HCT116 (cell line): ENCODE measurements at regions not wholly inside any gene's neighbourhood (a gene's known extent, or its start where the extent isn't known, plus 50 kb on each side); places are given as distances from the start of the nearest gene placed in this dataset.

Source experiments
- ATAC-seq: fragments of 200-7000 bp; cut with Tn5 transposase; 2 replicates; pipeline ENCODE4 v1.9.1; 2020; ENCODE audit warnings: mild to moderate bottlenecking, moderate library complexity
- BruUV-seq: library from RNA; stranded (reverse); fragments of 400-500 nt; replicated peaks from 2 replicates; lab custom pipeline; 2021; lab: Mats Ljungman, UMichigan
- CTCF ChIA-PET: fragments of 300-600 bp; sonication (Branson Sonifier 250); formaldehyde crosslinking; loops from one replicate; lab custom pipeline; 2021; ENCODE audit warnings: antibody characterized with exemption; lab: Charles Lee
- POLR2A ChIA-PET: fragments of 300-600, 350-600 bp; sonication (Branson Sonifier 250); formaldehyde crosslinking; loops from one replicate; lab custom pipeline; 2021; ENCODE audit warnings: antibody characterized with exemption; lab: Charles Lee
- RAD21 ChIA-PET, 2 experiments: fragments of 300-600 bp; sonication (Branson Sonifier 250); formaldehyde crosslinking; loops; one replicate each; lab custom pipeline; 2023; ENCODE audit warnings: low total read pairs in 2 of 2; ENCODE audit not compliant: uncharacterized antibody in 2 of 2, unreplicated experiment in 2 of 2, low non-redundant PET in 1 of 2; lab: Charles Lee
- DNase-seq: peaks from one replicate; pipeline ENCODE4 v3.0.0-alpha.2; 2010; ENCODE audit warnings: low read depth, low spot score
- H2AFZ ChIP-seq: fragments of 200-600 bp; shearing (Covaris generic), sonication (generic); 2 replicates; pipeline ENCODE4 v1.6.1; 2017; ENCODE audit warnings: low read depth, mixed run types, mixed read lengths, antibody characterized with exemption, low read length; ENCODE audit not compliant: poor library complexity, severe bottlenecking
- H3K27ac ChIP-seq: 2 replicates; pipeline ENCODE4 v1.5.1; 2012; ENCODE audit warnings: low read depth, low read length
- H3K27me3 ChIP-seq: fragments of 200-600 bp; sonication (generic); 2 replicates; pipeline ENCODE4 v1.6.1; 2016; ENCODE audit warnings: mixed run types, low read length, mixed read lengths; ENCODE audit not compliant: insufficient read depth
- H3K36me3 ChIP-seq, 2 experiments: fragments of 200-500 bp in 1 of 2; fragments of 200-600 bp in 1 of 2; sonication (Bioruptor generic) in 1 of 2; sonication (generic) in 1 of 2; 2 replicates each; pipeline versions ENCODE4 v1.5.1 to v1.6.1; 2014 to 2016; ENCODE audit warnings: low read length in 2 of 2, inconsistent platforms in 1 of 2, mixed read lengths in 1 of 2, mixed run types in 1 of 2; ENCODE audit not compliant: insufficient read depth in 2 of 2, control insufficient read depth in 1 of 2
- H3K4me1 ChIP-seq, 2 experiments: fragments of 200-600 bp in 1 of 2; sonication (generic) in 1 of 2; 2 replicates each; pipeline versions ENCODE4 v1.5.1 to v1.6.1; 2012 to 2017; ENCODE audit warnings: low read length in 2 of 2, inconsistent platforms in 1 of 2, mild to moderate bottlenecking in 1 of 2, mixed read lengths in 1 of 2, mixed run types in 1 of 2, moderate library complexity in 1 of 2; ENCODE audit not compliant: insufficient read depth in 2 of 2, control insufficient read depth in 1 of 2
- H3K4me2 ChIP-seq: fragments of 200-600 bp; sonication (generic); 2 replicates; pipeline ENCODE4 v1.6.1; 2017; ENCODE audit warnings: mixed run types, low read length, mixed read lengths
- H3K4me3 ChIP-seq, 2 experiments: fragments of 200-600 bp in 1 of 2; sonication (generic) in 1 of 2; replicated peaks in 1 of 2; 2 replicates each; pipeline ENCODE4 v1.5.1; 2011 to 2016; ENCODE audit warnings: low read length in 2 of 2, control low read depth in 1 of 2, low read depth in 1 of 2, mild to moderate bottlenecking in 1 of 2, mixed read lengths in 1 of 2, mixed run types in 1 of 2
- H3K79me2 ChIP-seq: fragments of 200-600 bp; sonication (generic); 2 replicates; pipeline ENCODE4 v1.6.1; 2017; ENCODE audit warnings: mild to moderate bottlenecking, mixed run types, low read length, moderate library complexity, mixed read lengths; ENCODE audit not compliant: insufficient read depth
- H3K9ac ChIP-seq: fragments of 200-600 bp; sonication (generic); 2 replicates; pipeline ENCODE4 v1.6.1; 2016; ENCODE audit warnings: low read length, mixed read lengths
- H3K9me2 ChIP-seq: fragments of 200-600 bp; sonication (generic), shearing (Covaris generic); 2 replicates; pipeline ENCODE4 v1.6.1; 2017; ENCODE audit warnings: mixed run types, mild to moderate bottlenecking, moderate library complexity; ENCODE audit not compliant: insufficient read depth
- H3K9me3 ChIP-seq, 2 experiments: fragments of 200-500 bp in 1 of 2; fragments of 200-600 bp in 1 of 2; sonication (Bioruptor generic) in 1 of 2; sonication (generic) in 1 of 2; 2 replicates each; pipeline ENCODE4 v1.6.1; 2014 to 2017; ENCODE audit warnings: low read length in 2 of 2, mixed read lengths in 2 of 2, inconsistent platforms in 1 of 2, low read depth in 1 of 2, mild to moderate bottlenecking in 1 of 2, mixed run types in 1 of 2, moderate library complexity in 1 of 2; ENCODE audit not compliant: control insufficient read depth in 1 of 2, insufficient read depth in 1 of 2
- H4K20me1 ChIP-seq: fragments of 200-600 bp; sonication (generic), shearing (Covaris generic); 2 replicates; pipeline ENCODE4 v1.6.1; 2017; ENCODE audit warnings: mixed run types, mild to moderate bottlenecking, moderate library complexity; ENCODE audit not compliant: insufficient read depth
- ATF3 ChIP-seq: IDR thresholded peaks from 2 replicates; pipeline ENCODE4 v1.6.1; 2012
- CEBPB ChIP-seq: IDR thresholded peaks from 2 replicates; pipeline ENCODE4 v1.6.1; 2012; ENCODE audit warnings: low read depth
- EGR1 ChIP-seq: IDR thresholded peaks from 2 replicates; pipeline ENCODE4 v1.6.1; 2012; ENCODE audit warnings: low read depth
- ELF1 ChIP-seq: IDR thresholded peaks from 2 replicates; pipeline ENCODE4 v1.6.1; 2012; ENCODE audit warnings: low read depth, borderline replicate concordance
- EZH2 ChIP-seq: fragments of 200-600 bp; sonication (generic); IDR thresholded peaks from 2 replicates; pipeline ENCODE4 v1.6.1; 2017; ENCODE audit warnings: antibody characterized with exemption, mixed run types
- EZH2phosphoT487 ChIP-seq: fragments of 200-600 bp; IDR thresholded peaks from 2 replicates; pipeline ENCODE4 v1.6.1; 2018; ENCODE audit warnings: antibody characterized with exemption, borderline replicate concordance
- FOSL1 ChIP-seq: IDR thresholded peaks from 2 replicates; pipeline ENCODE4 v1.6.1; 2012; ENCODE audit warnings: low read depth
- JUND ChIP-seq: IDR thresholded peaks from 2 replicates; pipeline ENCODE4 v1.6.1; 2012
- MAX ChIP-seq: IDR thresholded peaks from 2 replicates; pipeline ENCODE4 v1.6.1; 2012
- POLR2A ChIP-seq: IDR thresholded peaks from 2 replicates; pipeline ENCODE4 v1.7.0; 2011; ENCODE audit warnings: borderline replicate concordance; ENCODE audit not compliant: insufficient read depth, insufficient read length; ENCODE audit errors: extremely low read depth
- POLR2AphosphoS5 ChIP-seq: IDR thresholded peaks from 2 replicates; pipeline ENCODE4 v1.6.1; 2011; ENCODE audit warnings: mild to moderate bottlenecking, low read depth, low read length, moderate library complexity
- RAD21 ChIP-seq: IDR thresholded peaks from 2 replicates; pipeline ENCODE4 v1.6.1; 2012; ENCODE audit warnings: low read depth, mild to moderate bottlenecking
- REST ChIP-seq: IDR thresholded peaks from 2 replicates; pipeline ENCODE4 v1.6.1; 2012; ENCODE audit warnings: low read depth
- SIN3A ChIP-seq: IDR thresholded peaks from 2 replicates; pipeline ENCODE4 v1.6.1; 2012; ENCODE audit warnings: low read depth
- SP1 ChIP-seq: IDR thresholded peaks from 2 replicates; pipeline ENCODE4 v1.6.1; 2012; ENCODE audit warnings: low read depth
- YY1 ChIP-seq: IDR thresholded peaks from 2 replicates; pipeline ENCODE4 v1.6.1; 2011; ENCODE audit warnings: low read length, low read depth, moderate library complexity, mild to moderate bottlenecking; ENCODE audit not compliant: insufficient replicate concordance; ENCODE audit errors: extremely low read depth
- ZFX ChIP-seq: fragments of 450-650 bp; IDR thresholded peaks from 2 replicates; pipeline ENCODE4 v1.6.1; 2017
- ZNF274 ChIP-seq: fragments of 200-500 bp; sonication (Bioruptor generic); IDR thresholded peaks from 2 replicates; pipeline ENCODE4 v1.6.1; 2014; ENCODE audit warnings: mild to moderate bottlenecking, low read depth, low read length, inconsistent platforms
- intact Hi-C: fragments of 100-400 bp; cut with micrococcal nuclease; formaldehyde crosslinking; loops from 2 replicates; pipeline ENCODE4 v1.10.0; 2022

- Histone ChIP-seq H3K79me2 (no peaks in the 10 kb centered on the region), H3K9me2 (no peaks in the 10 kb centered on the region), H3K9me3 (no peaks in the 10 kb centered on the region), H2AFZ (no peak overlapping the region), H3K27me3 (peaks cover 10% of the 10 kb centered on the region; the same call in 1 of the 2 replicates), H3K4me1 (no peaks in the 10 kb centered on the region), H3K4me2 (no peak overlapping the region), H3K9ac (no peak overlapping the region), H3K27ac (no peak overlapping the region), H3K4me3 (no peak overlapping the region), H3K36me3 (no peaks in the 10 kb centered on the region), H4K20me1 (no peaks in the 10 kb centered on the region)
- ChIA-PET POLR2A (no interaction called here), CTCF (no interaction called here), RAD21 (no interaction called here)
- TF ChIP-seq ELF1: no peak
- no peak for TF ChIP-seq SP1
- no peak for TF ChIP-seq POLR2AphosphoS5
- TF ChIP-seq EGR1: no peak
- no peak for TF ChIP-seq ATF3
- no peak for TF ChIP-seq YY1
- TF ChIP-seq EZH2phosphoT487: no peak
- no peak for TF ChIP-seq ZNF274
- TF ChIP-seq MAX: no peak
- TF ChIP-seq POLR2A: no peak
- TF ChIP-seq RAD21: no peak
- no peak for DNase-seq
- intact Hi-C loops: no loop called here
- ATAC-seq: no peak
- BruUV-seq: no TSS peak
Observed at GRCh38 chr16:50881956-50882355, 140.1 kb downstream of the CYLD start.

- no peak overlapping the region for H3K27ac ChIP-seq
- no peak overlapping the region for H3K9ac ChIP-seq
- CTCF ChIA-PET: no interaction called here
- BruUV-seq: no TSS peak
- no peaks in the 10 kb centered on the region for H4K20me1 ChIP-seq
- RAD21 ChIA-PET: no interaction called here
- H3K4me2 ChIP-seq: no peak overlapping the region
- H3K4me1 ChIP-seq: no peaks in the 10 kb centered on the region
- peaks cover 16% of the 10 kb centered on the region for H3K27me3 ChIP-seq
- no peak overlapping the region for H3K4me3 ChIP-seq
- no peaks in the 10 kb centered on the region for H3K79me2 ChIP-seq
- intact Hi-C loops: no loop called here
- H3K36me3 ChIP-seq: no peaks in the 10 kb centered on the region
- H3K9me3 ChIP-seq: no peaks in the 10 kb centered on the region
- no peaks in the 10 kb centered on the region for H3K9me2 ChIP-seq
- no peak for ATAC-seq
- POLR2A ChIA-PET: no interaction called here
- H2AFZ ChIP-seq: no peak overlapping the region
- DNase-seq: no peak
- TF ChIP-seq SIN3A (no peak), EZH2phosphoT487 (no peak), REST (no peak), FOSL1 (no peak), JUND (no peak), ZNF274 (no peak), ZFX (no peak), POLR2AphosphoS5 (no peak), CEBPB (no peak), EZH2 (no peak)
Observed at GRCh38 chr16:50881331-50881830, 139.5 kb downstream of the CYLD start.
